ENCODE measurements at regions not wholly inside any gene's neighbourhood (a gene's known extent, or its start where the extent isn't known, plus 50 kb on each side); places are given as distances from the start of the nearest gene placed in this dataset.

GRCh38 chr13:40432018-40432978, 234.1 kb downstream of the FOXO1 start:
- intact Hi-C loops (cut with micrococcal nuclease): no loop called here
- DNase-seq: no peak
- WGBS (ENCODE audit: insufficient coverage): 96% methylated on average over 4 of the region's 5 CpGs
- Mint-ChIP-seq H3K27me3 (ENCODE audit: low read depth in 3 of 3) (peaks cover 0 to 2% (median 0%) of the 10 kb centered on the region in 3 donors), H3K27ac (no peak overlapping the region), H3K4me1 (peaks cover 41% of the 10 kb centered on the region), H3K9me3 (peaks cover 0 to 3% (median 0%) of the 10 kb centered on the region in 7 donors), H3K36me3 (peaks cover 0 to 3% of the 10 kb centered on the region in 2 donors), H3K4me3 (no peak overlapping the region)
- Histone ChIP-seq H2AFZ (ENCODE audit: insufficient read depth, low read depth, low read length, poor library complexity, severe bottlenecking) (no peak overlapping the region), H3K4me2 (replicated peaks; ENCODE audit: extremely low read depth, low read length, poor library complexity, severe bottlenecking) (no peak overlapping the region), H3K4me1 (ENCODE audit: control insufficient read depth in 1 of 2, insufficient read depth in 2 of 2, low read length in 2 of 2) (peaks cover 33 to 36% of the 10 kb centered on the region in 2 donors), H3K9me3 (replicated peaks in 1 of 2; ENCODE audit: control insufficient read depth in 1 of 2, insufficient read depth in 1 of 2, low read length in 2 of 2) (no peaks in the 10 kb centered on the region), H3K27ac (ENCODE audit: low read depth in 1 of 2, low read length in 2 of 2) (no peak overlapping the region), H3K79me2 (ENCODE audit: insufficient read depth, low read length) (no peaks in the 10 kb centered on the region), H3K9ac (ENCODE audit: insufficient read depth, low read length, poor library complexity, severe bottlenecking) (no peak overlapping the region), H3K36me3 (replicated peaks in 1 of 2; ENCODE audit: control insufficient read depth in 1 of 2, insufficient read depth in 2 of 2, low read length in 2 of 2) (no peaks in the 10 kb centered on the region), H3K4me3 (replicated peaks in 1 of 3; ENCODE audit: low read depth in 2 of 3, low read length in 3 of 3) (no peak overlapping the region), H4K20me1 (ENCODE audit: insufficient read depth, low read length) (no peaks in the 10 kb centered on the region), H3K27me3 (ENCODE audit: control insufficient read depth in 2 of 2, insufficient read depth in 2 of 2, low read length in 2 of 2) (no peaks in the 10 kb centered on the region)
- TF ChIP-seq CTCF (IDR thresholded peaks at IDR 0.05): no peak

GRCh38 chr13:40433001-40433400, 233.4 kb downstream of the FOXO1 start:
- no peak for DNase-seq
- Mint-ChIP-seq H3K4me1 (peaks cover 38% of the 10 kb centered on the region), H3K36me3 (peaks cover 0 to 3% of the 10 kb centered on the region in 2 donors), H3K9me3 (peaks cover 0 to 3% (median 0%) of the 10 kb centered on the region in 7 donors), H3K4me3 (no peak overlapping the region), H3K27ac (no peak overlapping the region), H3K27me3 (ENCODE audit: low read depth in 3 of 3) (peaks cover 0 to 4% (median 0%) of the 10 kb centered on the region in 3 donors)
- no peak overlapping the region for H3K4me2 ChIP-seq (replicated peaks; ENCODE audit: extremely low read depth, low read length, poor library complexity, severe bottlenecking)
- WGBS (ENCODE audit: insufficient coverage): 27% methylated on average over 3 of the region's 6 CpGs
- H4K20me1 ChIP-seq (ENCODE audit: insufficient read depth, low read length): no peaks in the 10 kb centered on the region
- no peaks in the 10 kb centered on the region for H3K79me2 ChIP-seq (ENCODE audit: insufficient read depth, low read length)
- H3K4me1 ChIP-seq (ENCODE audit: control insufficient read depth in 1 of 2, insufficient read depth in 2 of 2, low read length in 2 of 2): peaks cover 27 to 30% of the 10 kb centered on the region in 2 donors
- intact Hi-C loops (cut with micrococcal nuclease): no loop called here
- H3K27me3 ChIP-seq (ENCODE audit: control insufficient read depth in 2 of 2, insufficient read depth in 2 of 2, low read length in 2 of 2): no peaks in the 10 kb centered on the region
- H3K9ac ChIP-seq (ENCODE audit: insufficient read depth, low read length, poor library complexity, severe bottlenecking): no peak overlapping the region
- no peak overlapping the region for H3K27ac ChIP-seq (ENCODE audit: low read depth in 1 of 2, low read length in 2 of 2)
- H3K9me3 ChIP-seq (replicated peaks in 1 of 2; ENCODE audit: control insufficient read depth in 1 of 2, insufficient read depth in 1 of 2, low read length in 2 of 2): no peaks in the 10 kb centered on the region
- no peak overlapping the region for H2AFZ ChIP-seq (ENCODE audit: insufficient read depth, low read depth, low read length, poor library complexity, severe bottlenecking)
- no peaks in the 10 kb centered on the region for H3K36me3 ChIP-seq (replicated peaks in 1 of 2; ENCODE audit: control insufficient read depth in 1 of 2, insufficient read depth in 2 of 2, low read length in 2 of 2)
- H3K4me3 ChIP-seq (replicated peaks in 1 of 3; ENCODE audit: low read depth in 2 of 3, low read length in 3 of 3): no peak overlapping the region
- no peak for TF ChIP-seq CTCF (IDR thresholded peaks at IDR 0.05)
